Activated naive CD4-positive, alpha-beta T cell treated with anti-CD3 and anti-CD28 coated beads, Interleukin-2, amount 50 U/mL, for 24 hours (primary cell): ENCODE measurements at regions not wholly inside any gene's neighbourhood (a gene's known extent, or its start where the extent isn't known, plus 50 kb on each side); places are given as distances from the start of the nearest gene placed in this dataset.
"Not testable (repeated sequence)": the region's sequence is repeated elsewhere in the genome, so short reads cannot be mapped to it uniquely, and the experiment has no call there.

Experiments
- H3K27ac Mint-ChIP-seq: one replicate; pipeline ENCODE4 v1.8.0; 2021; ENCODE audit warnings: mild to moderate bottlenecking, mixed read lengths
- H3K27me3 Mint-ChIP-seq: one replicate; pipeline ENCODE4 v1.8.0; 2021; ENCODE audit warnings: mixed read lengths
- H3K36me3 Mint-ChIP-seq: one replicate; pipeline ENCODE4 v1.8.0; 2021; ENCODE audit warnings: mixed read lengths
- H3K4me1 Mint-ChIP-seq: one replicate; pipeline ENCODE4 v1.8.0; 2021; ENCODE audit warnings: mixed read lengths
- H3K4me3 Mint-ChIP-seq: one replicate; pipeline ENCODE4 v1.8.0; 2021; ENCODE audit warnings: mild to moderate bottlenecking, mixed read lengths
- H3K9me3 Mint-ChIP-seq: one replicate; pipeline ENCODE4 v1.8.0; 2021; ENCODE audit warnings: mixed read lengths

DNA sequence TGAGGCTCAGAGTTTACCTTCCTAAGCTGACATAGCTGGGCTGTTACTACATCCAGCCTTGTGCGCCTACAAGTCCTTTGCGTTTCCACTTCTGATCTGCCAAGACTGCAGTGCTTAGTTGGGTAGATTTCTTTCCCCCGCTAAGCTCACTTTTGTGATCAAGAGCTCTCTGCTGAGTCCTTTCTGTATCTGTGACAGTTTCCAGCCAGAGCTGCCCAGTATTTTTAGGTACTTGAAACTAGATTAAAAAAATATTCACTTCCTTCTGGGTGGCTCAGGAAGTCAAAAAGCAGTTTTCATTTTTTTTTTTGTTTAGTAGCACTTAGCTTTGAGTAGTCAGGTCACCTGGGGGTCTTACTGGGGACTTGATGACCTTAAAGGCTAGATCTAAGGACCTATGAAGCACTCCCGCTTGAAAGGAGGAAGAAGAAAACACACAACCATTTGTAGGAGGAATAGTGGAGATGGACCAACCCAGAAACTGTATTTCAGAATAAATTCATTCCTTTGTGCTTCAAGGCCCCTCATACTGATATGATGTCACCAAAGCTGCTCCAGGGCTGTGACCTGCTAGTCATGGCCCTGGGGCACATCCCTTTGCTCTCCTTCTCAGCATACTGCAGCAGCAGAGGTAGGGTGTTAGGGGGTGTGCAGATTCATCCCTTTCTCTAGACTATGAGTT lies 75.6 kb upstream of the HNF1B start:
- no peak overlapping the region for H3K4me3 Mint-ChIP-seq
- no peak overlapping the region for H3K27ac Mint-ChIP-seq
- H3K4me1 Mint-ChIP-seq, result no peaks in the 10 kb centered on the region

DNA sequence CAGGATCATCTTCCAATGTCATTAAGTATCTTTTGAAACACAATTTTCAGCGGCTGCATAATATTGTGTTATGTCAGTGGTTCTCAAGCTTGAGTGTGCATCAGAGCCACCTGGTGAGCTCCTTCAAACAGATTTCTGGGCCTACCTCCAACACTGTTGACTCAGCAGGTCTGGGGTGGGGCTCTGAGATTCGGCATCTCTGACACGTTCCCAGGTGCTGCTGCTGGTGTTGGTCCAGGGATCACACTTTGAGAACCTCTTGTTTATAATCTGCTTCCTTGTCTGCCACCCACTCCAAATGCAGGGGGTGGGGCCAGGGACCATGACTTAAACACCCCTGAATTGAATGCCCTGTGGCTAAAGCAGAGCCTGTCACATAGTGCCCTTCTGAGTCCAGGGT lies 73.8 kb upstream of the HNF1B start:
- peaks cover 11% of the 10 kb centered on the region for H3K27me3 Mint-ChIP-seq
- no peaks in the 10 kb centered on the region for H3K36me3 Mint-ChIP-seq
- no peaks in the 10 kb centered on the region for H3K4me1 Mint-ChIP-seq
- no peak overlapping the region for H3K27ac Mint-ChIP-seq
- no peaks in the 10 kb centered on the region for H3K9me3 Mint-ChIP-seq
- H3K4me3 Mint-ChIP-seq, result no peak overlapping the region

More for the DNA sequence above, 75.6 kb upstream of the HNF1B start:
- H3K27me3 Mint-ChIP-seq, result peaks cover 4% of the 10 kb centered on the region
- no peaks in the 10 kb centered on the region for H3K9me3 Mint-ChIP-seq
- no peaks in the 10 kb centered on the region for H3K36me3 Mint-ChIP-seq

DNA sequence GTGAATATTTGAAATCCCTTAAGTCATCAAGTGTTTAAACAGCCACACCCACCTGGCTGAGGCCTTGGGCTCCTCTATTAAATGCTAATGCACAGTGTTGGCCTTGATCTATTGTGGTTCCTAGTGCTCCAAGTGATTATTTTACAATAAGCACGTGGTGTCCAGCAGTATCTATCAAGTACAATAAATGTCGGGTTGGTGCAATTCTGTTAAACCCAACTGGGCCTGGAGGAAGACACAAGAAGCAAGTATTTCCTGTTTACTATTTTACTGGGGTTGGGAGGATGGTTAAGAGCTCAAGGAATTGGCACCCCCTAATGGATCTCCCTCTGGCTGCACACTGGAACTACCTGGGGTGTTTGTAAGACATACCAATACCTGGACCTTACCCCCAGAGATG lies 72.1 kb upstream of the HNF1B start:
- no peaks in the 10 kb centered on the region for H3K9me3 Mint-ChIP-seq
- H3K4me3 Mint-ChIP-seq, result no peak overlapping the region
- peaks cover 15% of the 10 kb centered on the region for H3K27me3 Mint-ChIP-seq
- no peaks in the 10 kb centered on the region for H3K4me1 Mint-ChIP-seq
- H3K36me3 Mint-ChIP-seq, result no peaks in the 10 kb centered on the region
- no peak overlapping the region for H3K27ac Mint-ChIP-seq

DNA sequence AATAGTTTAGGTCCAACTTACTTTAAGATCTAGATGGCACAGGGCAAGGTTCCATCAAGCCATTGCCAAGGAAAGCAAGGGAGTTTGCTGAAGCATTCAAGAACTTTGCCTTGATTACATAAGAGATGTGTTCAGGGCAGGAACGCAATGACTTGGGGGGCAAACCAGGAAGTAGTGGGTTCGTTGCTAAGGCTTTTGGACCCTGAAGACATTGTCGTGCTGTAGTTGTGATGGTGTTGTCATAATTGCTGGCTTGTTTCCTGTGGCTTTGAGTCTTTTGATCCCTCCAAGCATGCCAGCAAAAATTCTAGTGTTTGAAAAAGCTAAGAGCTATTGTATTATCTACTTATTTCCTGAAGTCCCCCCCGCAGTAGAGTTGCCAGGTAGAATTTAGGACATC lies 70.7 kb upstream of the HNF1B start:
- Mint-ChIP-seq H3K4me3 (no peak overlapping the region), H3K36me3 (no peaks in the 10 kb centered on the region), H3K9me3 (no peaks in the 10 kb centered on the region), H3K4me1 (no peaks in the 10 kb centered on the region), H3K27me3 (peaks cover 18% of the 10 kb centered on the region), H3K27ac (no peak overlapping the region)

DNA sequence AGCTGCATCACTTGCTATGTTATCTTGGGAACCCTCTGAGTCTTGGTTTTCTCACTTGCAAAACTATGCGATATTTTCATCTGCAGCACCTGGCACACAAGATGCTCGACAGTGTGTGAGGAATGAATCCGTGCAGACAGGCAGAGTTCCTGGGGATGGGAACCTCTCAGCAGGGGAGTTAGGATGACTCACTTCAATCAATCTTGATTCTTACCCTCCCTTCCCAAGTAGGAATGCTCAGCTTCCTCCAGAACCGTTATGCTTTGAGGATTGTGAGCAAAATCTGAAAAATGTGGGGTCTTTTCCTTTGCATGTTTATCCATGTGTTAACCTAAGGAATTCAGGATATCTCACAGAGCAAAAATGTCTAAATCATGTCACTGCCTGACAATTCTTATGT lies 68.9 kb upstream of the HNF1B start:
- no peaks in the 10 kb centered on the region for H3K4me1 Mint-ChIP-seq
- no peak overlapping the region for H3K4me3 Mint-ChIP-seq
- H3K27me3 Mint-ChIP-seq, result peaks cover 18% of the 10 kb centered on the region
- H3K9me3 Mint-ChIP-seq, result no peaks in the 10 kb centered on the region
- no peak overlapping the region for H3K27ac Mint-ChIP-seq
- no peaks in the 10 kb centered on the region for H3K36me3 Mint-ChIP-seq

DNA sequence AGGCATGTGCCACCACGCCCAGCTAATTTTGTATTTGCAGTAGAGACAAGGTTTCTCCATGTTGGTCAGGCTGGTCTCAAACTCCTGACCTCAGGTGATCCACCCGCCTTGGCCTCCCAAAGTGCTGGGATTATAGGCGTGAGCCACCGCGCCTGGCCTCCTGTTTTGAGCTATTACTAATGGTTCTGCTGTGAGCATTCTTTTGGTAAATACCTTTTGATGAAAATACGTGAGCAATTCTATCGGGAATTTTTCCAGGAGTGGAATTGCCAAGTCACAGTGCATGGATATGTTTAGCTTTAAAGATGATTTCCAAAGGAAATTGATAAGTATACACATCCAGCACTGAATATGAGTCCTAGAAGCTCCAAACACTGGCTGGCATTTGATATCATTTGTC lies 64.0 kb upstream of the HNF1B start:
- H3K27ac Mint-ChIP-seq, H3K4me1 Mint-ChIP-seq, H3K9me3 Mint-ChIP-seq, H3K27me3 Mint-ChIP-seq, H3K36me3 Mint-ChIP-seq, H3K4me3 Mint-ChIP-seq: not testable (repeated sequence)

DNA sequence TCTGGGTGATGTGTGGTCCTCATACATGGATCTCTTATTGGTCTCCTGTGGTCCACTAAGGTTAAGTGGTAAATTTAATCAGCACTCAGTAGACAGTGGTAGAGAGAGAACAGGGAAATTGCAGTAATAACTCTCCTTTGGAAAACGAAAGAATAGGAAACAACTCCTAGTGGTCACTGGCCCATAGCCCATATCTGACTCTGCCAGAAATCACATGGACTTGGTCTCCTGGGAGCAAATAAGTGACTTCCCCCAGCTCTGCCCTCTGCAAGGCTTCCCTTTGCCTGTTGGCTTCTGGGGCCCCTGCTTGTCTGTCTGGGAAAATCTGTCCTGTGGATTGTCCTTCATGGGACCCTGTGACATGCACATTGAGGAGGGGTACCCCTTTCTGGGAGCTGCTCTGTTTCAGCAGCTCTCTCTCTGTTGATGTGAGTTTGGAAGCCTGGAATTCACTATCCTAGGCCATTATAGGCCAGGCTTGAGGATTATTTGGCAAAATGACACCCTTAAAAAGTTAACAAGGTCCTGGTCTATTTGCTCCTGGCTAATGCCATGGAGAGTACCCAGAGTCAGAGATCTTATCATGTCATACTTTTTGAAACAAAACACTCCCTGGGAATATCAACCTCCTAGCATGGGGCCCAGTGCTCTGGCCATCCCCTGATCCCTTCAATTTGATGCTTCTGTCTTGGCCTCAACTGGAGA lies 58.0 kb upstream of the HNF1B start:
- H3K4me1 Mint-ChIP-seq, result no peaks in the 10 kb centered on the region
- no peak overlapping the region for H3K4me3 Mint-ChIP-seq
- no peaks in the 10 kb centered on the region for H3K36me3 Mint-ChIP-seq

DNA sequence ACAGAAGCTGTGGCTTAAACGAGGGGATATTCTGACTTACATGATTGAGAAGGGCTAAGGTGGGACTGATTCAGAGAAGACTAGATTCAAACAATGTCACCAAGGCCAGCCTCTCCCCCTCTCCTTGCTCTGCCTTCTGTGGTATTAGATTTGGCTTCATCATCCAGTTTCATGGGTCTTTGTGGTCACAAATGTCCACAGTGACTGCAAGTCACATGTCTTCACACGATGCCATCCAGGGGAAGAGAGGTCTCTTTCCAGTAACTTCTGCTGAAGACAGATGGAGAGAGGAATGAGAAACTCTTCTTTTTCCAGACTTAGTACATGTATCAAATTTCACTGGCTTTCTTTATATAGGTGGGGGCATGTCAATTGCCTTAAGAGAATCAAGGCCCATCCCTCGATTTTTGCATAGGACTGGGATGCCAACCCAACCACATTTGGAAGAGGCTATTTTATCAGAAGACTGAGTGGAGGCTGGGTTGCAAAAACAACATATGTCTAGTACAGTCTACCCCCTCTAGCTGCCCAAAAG lies 57.3 kb upstream of the HNF1B start:
- H3K4me1 Mint-ChIP-seq, result no peaks in the 10 kb centered on the region
- peaks cover 5% of the 10 kb centered on the region for H3K27me3 Mint-ChIP-seq
- no peaks in the 10 kb centered on the region for H3K36me3 Mint-ChIP-seq
- H3K9me3 Mint-ChIP-seq, result no peaks in the 10 kb centered on the region
- H3K27ac Mint-ChIP-seq, result no peak overlapping the region
- H3K4me3 Mint-ChIP-seq, result no peak overlapping the region

More for the DNA sequence above, 58.0 kb upstream of the HNF1B start:
- Mint-ChIP-seq H3K27ac (no peak overlapping the region), H3K9me3 (no peaks in the 10 kb centered on the region), H3K27me3 (peaks cover 4% of the 10 kb centered on the region)

DNA sequence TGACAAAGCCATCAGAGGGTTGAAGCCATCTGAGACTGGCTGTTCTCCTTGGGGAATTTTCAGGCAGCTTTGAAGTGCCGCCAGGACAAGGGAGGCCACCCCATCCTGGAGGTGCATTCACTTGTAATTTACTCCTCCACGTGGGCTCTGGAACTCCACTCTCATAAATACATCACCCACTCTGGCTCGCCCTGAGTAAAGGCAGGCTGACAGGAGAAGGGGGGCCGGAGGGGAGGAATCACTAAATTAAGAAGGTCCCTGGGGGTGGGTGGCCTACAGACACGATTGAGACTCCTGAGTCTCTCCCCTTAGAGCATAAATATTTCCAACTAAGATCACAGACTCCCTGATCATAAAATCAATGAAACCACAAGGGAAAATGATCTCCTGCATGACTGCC lies 56.3 kb upstream of the HNF1B start:
- no peaks in the 10 kb centered on the region for H3K9me3 Mint-ChIP-seq
- no peak overlapping the region for H3K27ac Mint-ChIP-seq
- H3K27me3 Mint-ChIP-seq, result peaks cover 5% of the 10 kb centered on the region
- H3K36me3 Mint-ChIP-seq, result no peaks in the 10 kb centered on the region
- H3K4me3 Mint-ChIP-seq, result no peak overlapping the region
- H3K4me1 Mint-ChIP-seq, result no peaks in the 10 kb centered on the region

DNA sequence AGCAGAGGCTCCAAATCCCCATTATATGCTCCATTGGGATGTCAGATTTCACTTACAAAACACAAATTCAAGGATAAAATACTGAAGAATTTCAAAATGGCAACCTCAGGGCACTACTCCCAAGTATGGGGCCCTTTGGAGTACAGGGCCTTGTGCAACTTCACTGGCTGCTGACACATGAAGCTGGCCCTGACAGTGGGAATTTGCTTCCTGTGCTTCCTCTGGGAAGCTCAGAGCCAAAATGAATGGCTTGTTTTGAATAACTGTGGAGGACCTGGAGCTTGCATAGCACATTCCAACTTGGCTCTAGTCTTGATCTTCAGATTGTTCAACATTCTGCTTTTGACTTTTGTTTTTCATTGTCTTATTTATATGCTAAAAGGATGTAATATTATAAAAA lies 52.3 kb upstream of the HNF1B start:
- H3K27ac Mint-ChIP-seq, result no peak overlapping the region
- H3K4me1 Mint-ChIP-seq, result no peaks in the 10 kb centered on the region
- no peak overlapping the region for H3K4me3 Mint-ChIP-seq
- peaks cover 3% of the 10 kb centered on the region for H3K27me3 Mint-ChIP-seq
- H3K36me3 Mint-ChIP-seq, result no peaks in the 10 kb centered on the region
- no peaks in the 10 kb centered on the region for H3K9me3 Mint-ChIP-seq

DNA sequence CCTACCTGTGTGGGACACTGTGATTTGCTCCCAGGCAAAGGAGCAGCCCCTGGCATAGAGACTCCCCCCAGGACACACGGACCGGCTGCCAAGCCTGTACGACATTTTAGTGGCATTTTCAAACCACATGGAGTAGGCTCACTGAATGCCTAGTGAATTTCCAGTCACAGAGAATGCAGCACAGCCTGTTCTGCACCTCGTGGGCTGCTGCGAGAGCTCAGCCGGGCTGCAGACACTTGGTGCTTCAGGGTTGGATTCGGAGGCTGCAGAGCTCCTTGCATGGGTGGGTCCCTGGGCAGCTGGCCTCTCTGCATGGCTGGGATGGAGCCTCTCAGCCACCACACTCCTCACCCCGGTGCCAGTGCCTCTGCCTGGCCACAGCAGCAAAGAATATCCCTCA lies 51.2 kb upstream of the HNF1B start:
- Mint-ChIP-seq H3K36me3 (no peaks in the 10 kb centered on the region), H3K4me1 (no peaks in the 10 kb centered on the region), H3K27ac (no peak overlapping the region), H3K9me3 (no peaks in the 10 kb centered on the region), H3K27me3 (peaks cover 3% of the 10 kb centered on the region), H3K4me3 (no peak overlapping the region)
